HG02571 (cell line): ENCODE measurements at regions not wholly inside any gene's neighbourhood (a gene's known extent, or its start where the extent isn't known, plus 50 kb on each side); places are given as distances from the start of the nearest gene placed in this dataset.

ENCODE experiments used
- ATAC-seq: cut with Tn5 transposase; IDR thresholded peaks from one replicate; pipeline ENCODE4 v1.9.1; 2021; ENCODE audit warnings: mild to moderate bottlenecking, moderate library complexity; ENCODE audit not compliant: unreplicated experiment

- no peak for ATAC-seq
Observed at GRCh38 chr6:2505624-2506023, 245.1 kb downstream of the MYLK4 start.

GRCh38 chr6:2504495-2505064 lies 246.1 kb downstream of the MYLK4 start:
- no peak for ATAC-seq

- ATAC-seq: no peak
Observed at GRCh38 chr6:2503816-2504494, 246.8 kb downstream of the MYLK4 start.

GRCh38 chr6:2502998-2503674 lies 247.6 kb downstream of the MYLK4 start:
- ATAC-seq: no peak

- ATAC-seq: no peak
Observed at GRCh38 chr6:2502096-2502997, 248.4 kb downstream of the MYLK4 start.

GRCh38 chr6:2497922-2498623 lies 252.6 kb downstream of the MYLK4 start:
- no peak for ATAC-seq

- no peak for ATAC-seq
Observed at GRCh38 chr6:2496291-2496690, 250.9 kb upstream of the GMDS start.

- ATAC-seq: no peak
Observed at GRCh38 chr6:2492686-2493523, 247.5 kb upstream of the GMDS start.

- ATAC-seq: no peak
Observed at GRCh38 chr6:2491137-2491536, 245.7 kb upstream of the GMDS start.

- ATAC-seq: no peak
Observed at GRCh38 chr6:2488578-2488977, 243.2 kb upstream of the GMDS start.

GRCh38 chr6:2485116-2485515 lies 239.7 kb upstream of the GMDS start:
- no peak for ATAC-seq

- ATAC-seq: no peak
Observed at GRCh38 chr6:2482773-2483172, 237.4 kb upstream of the GMDS start.

- ATAC-seq: no peak
Observed at GRCh38 chr6:2481307-2481706, 235.9 kb upstream of the GMDS start.

- no peak for ATAC-seq
Observed at GRCh38 chr6:2480267-2480966, 235.0 kb upstream of the GMDS start.

GRCh38 chr6:2478200-2478599 lies 232.8 kb upstream of the GMDS start:
- no peak for ATAC-seq

GRCh38 chr6:2477666-2478065 lies 232.3 kb upstream of the GMDS start:
- no peak for ATAC-seq

- ATAC-seq: no peak
Observed at GRCh38 chr6:2477250-2477649, 231.8 kb upstream of the GMDS start.

GRCh38 chr6:2476376-2476775 lies 231.0 kb upstream of the GMDS start:
- no peak for ATAC-seq

GRCh38 chr6:2471472-2471871 lies 226.1 kb upstream of the GMDS start:
- ATAC-seq: no peak
